Ascending aorta (tissue), 2 donors: ENCODE measurements at regions not wholly inside any gene's neighbourhood (a gene's known extent, or its start where the extent isn't known, plus 50 kb on each side); places are given as distances from the start of the nearest gene placed in this dataset.

Experiments used
- DNase-seq, 2 donors: peaks; one replicate each; pipeline ENCODE4 v3.0.0-alpha.2; 2019; ENCODE audit warnings: low spot score in 2 of 2
- H3K27ac ChIP-seq, 2 donors: fragments of 200-600 bp; sonication (generic); one replicate each; pipeline ENCODE4 v1.5.1; 2016 to 2017; ENCODE audit warnings: mild to moderate bottlenecking in 1 of 2
- H3K27me3 ChIP-seq: fragments of 200-600 bp; sonication (generic); one replicate; pipeline ENCODE4 v1.5.1; 2017
- H3K36me3 ChIP-seq, 2 donors: fragments of 200-600 bp; sonication (generic); one replicate each; pipeline ENCODE4 v1.5.1; 2016
- H3K4me1 ChIP-seq, 2 donors: fragments of 200-600 bp; sonication (generic); one replicate each; pipeline ENCODE4 v1.5.1; 2016 to 2017; ENCODE audit warnings: mild to moderate bottlenecking in 1 of 2
- H3K4me3 ChIP-seq, 2 donors: fragments of 200-600 bp; sonication (generic); one replicate each; pipeline ENCODE4 v1.5.1; 2016 to 2017; ENCODE audit warnings: mild to moderate bottlenecking in 1 of 2
- H3K9me3 ChIP-seq, 2 donors: fragments of 200-600 bp; sonication (generic); one replicate each; pipeline ENCODE4 v1.5.1; 2016
- CTCF ChIP-seq, 3 experiments: fragments of 200-600 bp in 2 of 3; fragments of 450-650 bp in 1 of 3; sonication (generic) in 2 of 3; IDR thresholded peaks; one replicate each; pipeline ENCODE4 v1.5.1; 2016 to 2019; ENCODE audit warnings: antibody characterized with exemption in 3 of 3, mild to moderate bottlenecking in 1 of 3, moderate library complexity in 1 of 3
- intact Hi-C: fragments of 100-400 bp; cut with DNase I; formaldehyde crosslinking; loops from one replicate; pipeline ENCODE4 v1.15.1; 2023

GRCh38 chr18:37684590-37684989 is 119.0 kb upstream of the CELF4 start:
- no peaks in the 10 kb centered on the region for H3K4me1 ChIP-seq
- H3K27ac ChIP-seq: no peak overlapping the region
- no peak overlapping the region for H3K4me3 ChIP-seq
- intact Hi-C loops: no loop called here
- no peak for DNase-seq
- H3K27me3 ChIP-seq: no peaks in the 10 kb centered on the region
- H3K9me3 ChIP-seq: no peaks in the 10 kb centered on the region
- no peaks in the 10 kb centered on the region for H3K36me3 ChIP-seq
- no peak for TF ChIP-seq CTCF (IDR thresholded peaks at IDR 0.05)

GRCh38 chr18:37684183-37684582 is 118.6 kb upstream of the CELF4 start:
- DNase-seq: no peak
- no peaks in the 10 kb centered on the region for H3K9me3 ChIP-seq
- H3K4me1 ChIP-seq: no peaks in the 10 kb centered on the region
- H3K27ac ChIP-seq: no peak overlapping the region
- no peak overlapping the region for H3K4me3 ChIP-seq
- H3K27me3 ChIP-seq: no peaks in the 10 kb centered on the region
- no peak for TF ChIP-seq CTCF (IDR thresholded peaks at IDR 0.05)
- H3K36me3 ChIP-seq: no peaks in the 10 kb centered on the region
- intact Hi-C loops: no loop called here

GRCh38 chr18:37680911-37681310 is 115.3 kb upstream of the CELF4 start:
- no peaks in the 10 kb centered on the region for H3K36me3 ChIP-seq
- H3K27me3 ChIP-seq: no peaks in the 10 kb centered on the region
- intact Hi-C loops: no loop called here
- no peak overlapping the region for H3K27ac ChIP-seq
- no peak for TF ChIP-seq CTCF (IDR thresholded peaks at IDR 0.05)
- no peak for DNase-seq
- no peaks in the 10 kb centered on the region for H3K9me3 ChIP-seq
- H3K4me1 ChIP-seq: no peaks in the 10 kb centered on the region
- H3K4me3 ChIP-seq: no peak overlapping the region

- H3K27ac ChIP-seq: no peak overlapping the region
- H3K27me3 ChIP-seq: no peaks in the 10 kb centered on the region
- no peak overlapping the region for H3K4me3 ChIP-seq
- no peaks in the 10 kb centered on the region for H3K9me3 ChIP-seq
- intact Hi-C loops: no loop called here
- DNase-seq: no peak
- no peaks in the 10 kb centered on the region for H3K36me3 ChIP-seq
- no peaks in the 10 kb centered on the region for H3K4me1 ChIP-seq
- TF ChIP-seq CTCF (IDR thresholded peaks at IDR 0.05): no peak
Observed at GRCh38 chr18:37676276-37676675, 110.7 kb upstream of the CELF4 start.

- intact Hi-C loops: no loop called here
- Histone ChIP-seq H3K4me1 (no peaks in the 10 kb centered on the region), H3K36me3 (no peaks in the 10 kb centered on the region), H3K4me3 (no peak overlapping the region), H3K27ac (no peak overlapping the region), H3K27me3 (no peaks in the 10 kb centered on the region), H3K9me3 (no peaks in the 10 kb centered on the region)
- DNase-seq: no peak
- no peak for TF ChIP-seq CTCF (IDR thresholded peaks at IDR 0.05)
Observed at GRCh38 chr18:37675699-37676098, 110.1 kb upstream of the CELF4 start.

GRCh38 chr18:37674570-37674969 is 109.0 kb upstream of the CELF4 start:
- intact Hi-C loops: no loop called here
- Histone ChIP-seq H3K27me3 (no peaks in the 10 kb centered on the region), H3K9me3 (no peaks in the 10 kb centered on the region), H3K36me3 (no peaks in the 10 kb centered on the region), H3K4me3 (no peak overlapping the region), H3K27ac (no peak overlapping the region), H3K4me1 (no peaks in the 10 kb centered on the region)
- no peak for TF ChIP-seq CTCF (IDR thresholded peaks at IDR 0.05)
- DNase-seq: no peak
